GM12874 (cell line): ENCODE measurements at regions not wholly inside any gene's neighbourhood (a gene's known extent, or its start where the extent isn't known, plus 50 kb on each side); places are given as distances from the start of the nearest gene placed in this dataset.

Source experiments
- CTCF ChIP-seq: IDR thresholded peaks from 2 replicates; pipeline ENCODE4 v1.5.1; 2011; ENCODE audit warnings: low read depth, mild to moderate bottlenecking, control low read depth, low read length, moderate library complexity; ENCODE audit not compliant: insufficient read depth

- TF ChIP-seq CTCF = no peak
Measured at GRCh38 chr13:39875111-39875987, 219.9 kb downstream of the COG6 start.

- no peak for TF ChIP-seq CTCF
Measured at GRCh38 chr13:39876258-39876657, 220.8 kb downstream of the COG6 start.

- no peak for TF ChIP-seq CTCF
Measured at GRCh38 chr13:39877134-39877533, 221.7 kb downstream of the COG6 start.

GRCh38 chr13:39879286-39880035 is 224.0 kb downstream of the COG6 start:
- TF ChIP-seq CTCF = no peak

GRCh38 chr13:39881383-39881782 is 225.9 kb downstream of the COG6 start:
- TF ChIP-seq CTCF = no peak

GRCh38 chr13:39881887-39882286 is 226.4 kb downstream of the COG6 start:
- TF ChIP-seq CTCF = no peak

GRCh38 chr13:39884166-39884565 is 228.7 kb downstream of the COG6 start:
- TF ChIP-seq CTCF = no peak
